ENCODE measurements at regions not wholly inside any gene's neighbourhood (a gene's known extent, or its start where the extent isn't known, plus 50 kb on each side); places are given as distances from the start of the nearest gene placed in this dataset.
A peak's percentile ranks its signal among the peaks of the same experiment; 100 is the strongest.
"Not testable (repeated sequence)": the region's sequence is repeated elsewhere in the genome, so short reads cannot be mapped to it uniquely, and the experiment has no call there.

DNA sequence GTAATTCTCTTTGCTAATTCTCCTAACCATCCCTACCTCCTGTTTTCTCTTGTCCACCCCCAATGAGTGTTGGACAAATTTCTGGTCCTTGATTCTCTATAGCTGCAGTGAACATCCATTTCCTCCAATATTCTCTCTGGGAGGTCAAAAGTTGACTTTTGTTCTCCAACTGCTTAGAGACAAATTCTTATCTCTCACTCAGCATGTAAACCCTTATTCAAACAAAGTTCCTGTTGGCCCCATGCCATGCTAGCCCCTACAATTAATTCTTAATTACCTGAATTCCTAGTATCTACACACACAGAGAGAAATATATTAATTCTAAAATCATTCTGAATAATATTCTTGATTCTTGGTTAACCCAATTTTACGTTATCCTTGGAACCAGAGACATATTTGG lies 472.9 kb upstream of the ACTBL2 start:
- intact Hi-C loops (cut with micrococcal nuclease) = no loop called here
- ATAC-seq = no peak
- no peak for DNase-seq

DNA sequence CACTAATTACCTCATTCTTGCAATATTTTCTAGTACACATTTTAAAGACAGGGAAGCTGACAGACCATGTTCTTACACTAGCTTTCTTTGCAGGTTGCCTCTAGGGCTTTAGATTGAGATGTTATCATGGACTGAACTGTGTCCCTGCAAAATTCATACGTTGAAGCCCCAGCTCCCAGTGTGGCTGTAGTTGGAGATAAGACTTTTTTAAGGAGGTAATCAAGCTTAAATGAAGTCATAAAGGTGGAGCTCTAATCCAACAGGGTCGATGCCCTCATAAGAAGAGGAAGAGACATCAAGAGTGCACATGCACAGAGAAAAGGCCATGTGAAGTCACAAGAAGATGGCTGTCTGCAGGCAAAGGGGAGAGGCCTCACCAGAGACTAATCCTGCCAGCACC lies 471.2 kb upstream of the ACTBL2 start:
- DNase-seq (no peak), ATAC-seq (no peak)
- intact Hi-C loops (cut with micrococcal nuclease) = no loop called here

DNA sequence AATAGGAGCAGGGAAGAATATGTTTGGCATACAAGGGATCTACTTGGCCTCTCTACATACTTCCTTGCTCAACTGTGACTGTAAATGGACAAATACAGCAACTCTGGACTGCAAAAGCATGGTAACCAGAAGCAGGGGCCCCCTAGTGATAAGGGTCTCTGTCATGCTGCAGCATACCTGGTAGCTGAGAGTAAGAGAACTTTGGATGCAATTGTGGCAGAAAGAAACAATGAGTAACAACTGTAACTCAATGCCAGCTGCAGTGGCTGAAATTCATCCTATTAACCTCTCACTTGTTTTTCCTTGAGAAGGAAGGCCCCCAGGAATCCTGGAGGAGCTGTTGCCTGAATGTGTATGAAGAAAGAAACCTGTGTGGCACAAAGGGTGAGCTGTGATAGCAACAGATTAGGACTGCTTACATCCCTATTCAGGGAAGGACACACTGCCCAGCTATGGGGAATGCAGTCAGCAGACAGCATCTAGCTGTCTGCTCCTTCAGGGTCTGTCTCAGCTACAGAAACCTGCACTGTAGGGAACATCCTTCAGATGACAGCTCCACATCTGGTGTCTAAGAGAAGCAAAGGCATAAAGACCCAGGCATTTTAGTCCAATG lies 468.1 kb upstream of the ACTBL2 start:
- intact Hi-C loops (cut with micrococcal nuclease) = no loop called here
- no peak for ATAC-seq
- no peak for DNase-seq

DNA sequence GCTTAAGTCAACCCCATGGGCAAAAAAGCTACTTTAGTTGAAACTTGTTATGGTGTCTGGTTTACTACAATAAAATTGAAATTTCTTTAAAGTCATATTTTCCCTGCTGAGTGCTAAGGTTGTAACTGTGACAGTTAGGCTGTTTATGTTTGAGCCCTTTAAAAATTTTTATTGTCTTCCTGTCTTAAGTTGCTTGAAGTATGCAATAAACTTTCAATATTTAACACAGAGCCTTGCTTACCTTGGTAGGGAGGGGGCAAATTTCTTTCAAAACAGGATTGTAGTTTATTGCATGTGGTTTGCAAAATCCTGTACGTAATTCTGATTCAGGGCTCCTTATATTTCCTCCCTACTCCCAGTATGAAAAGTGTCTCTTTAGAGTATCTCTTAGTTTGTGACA lies 465.5 kb upstream of the ACTBL2 start:
- intact Hi-C loops (cut with micrococcal nuclease) = no loop called here
- DNase-seq (no peak), ATAC-seq (no peak)

DNA sequence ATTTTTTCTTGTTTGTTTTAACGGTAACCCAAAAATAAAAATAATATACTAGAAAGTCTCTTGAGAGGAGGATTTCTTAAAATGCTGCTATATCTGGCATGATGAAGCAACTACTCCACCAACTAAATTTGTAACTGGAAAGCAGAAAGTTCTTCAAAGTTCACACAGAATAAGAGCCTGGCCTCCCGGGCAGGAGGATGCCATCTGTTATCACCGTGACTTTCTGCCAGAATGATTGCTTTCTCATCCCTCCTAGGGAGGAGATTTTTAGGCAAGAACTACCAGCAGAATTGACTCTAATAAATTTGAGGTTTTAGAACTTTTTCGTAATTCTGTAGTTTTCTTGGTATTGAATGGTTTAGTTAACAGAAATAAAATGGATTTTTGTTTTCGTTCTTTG lies 464.6 kb upstream of the ACTBL2 start:
- DNase-seq = no peak
- intact Hi-C loops (cut with micrococcal nuclease) = no loop called here
- no peak for ATAC-seq

DNA sequence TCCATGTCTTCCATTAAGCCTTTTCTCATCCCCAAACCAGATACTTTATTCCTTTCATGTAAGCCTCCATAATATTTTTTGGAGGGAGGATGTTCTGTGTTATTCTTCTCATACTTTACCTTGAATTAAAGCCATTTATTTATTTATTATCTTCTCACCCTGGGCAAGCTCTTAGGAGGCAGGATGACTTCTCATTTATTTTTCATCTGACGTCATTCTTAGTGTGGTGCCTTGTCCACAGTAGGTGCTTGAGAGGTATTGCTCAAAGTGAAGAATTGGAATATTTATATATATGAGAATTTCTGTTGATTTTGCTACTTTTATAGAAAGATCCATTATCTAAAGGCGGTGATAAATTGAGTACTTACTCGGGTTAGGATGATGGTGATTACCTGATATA lies 458.3 kb upstream of the ACTBL2 start:
- intact Hi-C loops (cut with micrococcal nuclease) = no loop called here
- DNase-seq = no peak
- no peak for ATAC-seq

DNA sequence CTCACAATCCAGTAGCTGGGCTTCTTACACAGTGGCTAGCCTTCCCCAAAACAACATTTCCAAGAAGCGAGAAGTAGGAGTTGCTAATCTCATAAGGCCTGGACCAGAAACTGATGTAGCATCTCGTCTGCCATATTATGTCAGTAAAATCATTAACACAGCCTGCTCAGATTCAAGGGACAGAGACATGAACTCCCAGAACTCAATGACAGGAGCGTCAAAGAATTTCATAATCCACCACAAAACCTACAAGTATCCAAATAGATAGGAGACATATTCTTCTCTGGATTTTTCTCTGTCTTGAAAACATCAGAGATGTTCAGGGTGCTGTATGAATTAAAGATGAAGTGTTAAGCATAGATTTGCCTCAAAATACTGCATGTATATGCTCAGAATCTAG lies 457.6 kb upstream of the ACTBL2 start:
- intact Hi-C loops (cut with micrococcal nuclease) = no loop called here
- DNase-seq = no peak
- no peak for ATAC-seq

DNA sequence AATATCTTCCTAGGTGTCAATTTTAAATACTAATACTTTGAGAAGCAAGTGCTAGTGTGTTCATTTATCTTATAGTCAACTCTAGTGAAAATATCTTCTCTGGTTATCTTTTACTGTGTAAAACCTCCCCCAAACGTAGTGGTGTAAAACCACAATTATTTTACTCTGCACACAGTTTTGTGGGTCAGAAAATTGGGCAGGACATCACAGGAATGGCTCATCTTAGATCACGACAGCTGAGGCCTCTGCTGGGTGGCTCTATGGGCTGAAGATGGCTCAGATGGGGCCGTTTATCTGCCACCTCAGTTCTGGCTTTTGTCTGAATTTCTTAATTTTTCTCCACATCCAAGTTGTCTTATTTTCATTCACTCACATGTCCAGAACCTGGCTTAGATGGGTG lies 457.2 kb upstream of the ACTBL2 start:
- intact Hi-C loops (cut with micrococcal nuclease) = no loop called here
- no peak for DNase-seq
- no peak for ATAC-seq

DNA sequence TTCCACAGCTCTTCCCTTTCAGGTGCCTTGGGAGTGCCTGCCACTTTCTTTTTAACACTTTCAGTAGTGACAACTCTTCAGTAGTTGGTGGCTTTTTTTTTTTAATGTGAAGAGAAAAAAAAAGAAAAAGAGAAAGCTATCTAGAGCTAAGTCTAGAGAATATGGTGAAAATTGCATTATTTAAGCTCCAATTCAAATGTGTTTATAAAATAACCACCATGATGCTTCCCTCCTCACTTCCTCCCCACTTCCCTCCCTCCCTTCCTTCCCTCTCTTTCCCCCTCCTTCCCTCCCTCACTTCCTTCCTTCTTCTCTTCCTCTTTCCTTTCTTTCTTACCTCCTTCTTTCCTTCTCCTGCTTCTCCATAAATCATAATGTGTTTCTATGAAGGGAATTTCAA lies 456.7 kb upstream of the ACTBL2 start:
- ATAC-seq (no peak), DNase-seq (no peak)
- intact Hi-C loops (cut with micrococcal nuclease) = no loop called here

DNA sequence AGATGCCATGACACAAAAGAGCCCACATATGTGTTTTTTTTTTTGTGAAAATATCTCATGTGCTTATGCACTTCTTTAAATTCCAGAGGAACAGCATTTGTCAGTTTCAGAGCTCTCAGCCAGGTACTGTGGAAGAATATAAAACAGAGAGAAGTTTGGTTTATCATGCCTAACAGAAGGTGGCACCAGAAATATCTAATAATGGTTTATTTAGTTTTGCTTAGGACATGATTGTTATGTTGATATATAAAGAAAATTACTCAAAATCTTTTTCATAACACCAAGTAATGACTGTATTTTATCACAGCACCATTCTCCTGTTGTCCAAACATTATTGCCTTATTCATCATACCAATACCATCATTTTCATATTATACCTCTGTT lies 455.6 kb upstream of the ACTBL2 start:
- intact Hi-C loops (cut with micrococcal nuclease) = no loop called here
- ATAC-seq (no peak), DNase-seq (no peak)

DNA sequence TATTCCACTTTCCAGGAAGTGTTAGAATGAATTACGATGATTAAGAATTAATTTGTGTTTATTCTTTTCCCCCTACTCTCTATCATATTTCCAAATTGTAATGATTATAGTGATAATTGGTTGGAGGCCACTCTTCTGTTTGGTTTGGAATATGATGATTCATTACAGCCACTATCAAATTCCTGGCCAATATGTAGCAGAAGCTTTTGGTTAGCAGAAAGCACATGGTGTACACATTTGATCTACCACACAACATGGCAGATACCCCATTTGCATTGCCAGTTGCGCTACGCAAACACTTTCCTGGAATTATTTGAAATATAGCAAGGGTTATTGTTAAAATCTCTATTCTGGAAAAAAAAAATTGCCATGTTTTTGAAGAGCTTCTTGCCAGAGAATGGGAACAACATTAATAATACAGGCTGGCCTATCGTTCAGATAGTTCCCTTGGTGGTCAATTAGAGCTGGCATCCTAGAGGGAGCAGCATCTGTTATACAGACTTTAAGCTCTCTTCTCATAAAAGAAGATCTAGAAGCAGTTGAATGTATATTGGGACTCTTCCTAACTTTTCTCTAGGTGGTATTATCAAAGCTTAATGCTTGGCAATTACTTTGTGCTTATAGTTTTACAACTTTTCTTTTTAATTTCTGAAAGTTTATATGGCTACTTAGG lies 455.0 kb upstream of the ACTBL2 start:
- ATAC-seq = no peak
- intact Hi-C loops (cut with micrococcal nuclease) = no loop called here
- DNase-seq = no peak

DNA sequence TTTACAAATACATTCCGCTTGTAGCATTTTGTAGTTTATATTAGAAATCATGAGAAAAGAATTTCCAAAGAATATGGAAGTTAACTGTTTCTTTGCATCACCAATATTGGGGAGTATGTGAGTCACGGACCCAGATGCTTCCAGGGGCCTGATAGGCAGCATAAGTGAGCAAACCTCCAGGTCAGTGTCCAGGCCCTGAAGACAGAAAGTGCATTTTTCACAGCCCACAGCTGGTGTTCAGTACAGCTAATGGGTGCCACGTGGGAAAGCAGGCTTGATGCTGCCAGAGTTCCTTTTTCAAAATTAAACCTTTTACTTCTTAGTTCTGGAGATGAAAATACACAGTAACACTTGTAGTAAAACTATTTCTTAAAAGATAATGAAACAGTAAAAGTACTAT lies 454.4 kb upstream of the ACTBL2 start:
- intact Hi-C loops (cut with micrococcal nuclease) = no loop called here
- DNase-seq (no peak), ATAC-seq (peak; percentile 29)

DNA sequence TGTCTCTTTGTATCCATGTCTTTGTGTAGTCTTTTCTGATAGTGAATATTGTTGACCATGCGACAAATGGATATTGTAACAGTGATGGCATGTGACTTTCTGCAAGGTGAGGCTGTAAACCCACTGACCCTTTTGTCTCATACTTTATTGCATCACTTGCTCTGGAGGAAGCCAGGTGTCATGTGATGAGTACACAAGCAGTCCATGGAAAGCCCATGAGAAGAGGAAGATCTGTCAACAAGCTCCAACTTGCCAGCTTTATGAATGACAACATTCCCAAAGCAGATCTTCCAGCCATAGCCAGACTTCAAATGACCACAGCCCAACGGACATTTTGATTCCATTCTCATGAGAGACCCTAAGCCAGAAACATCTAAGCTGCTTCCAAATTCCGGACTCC lies 450.1 kb upstream of the ACTBL2 start:
- intact Hi-C loops (cut with micrococcal nuclease) = no loop called here
- DNase-seq = no peak
- ATAC-seq = no peak

DNA sequence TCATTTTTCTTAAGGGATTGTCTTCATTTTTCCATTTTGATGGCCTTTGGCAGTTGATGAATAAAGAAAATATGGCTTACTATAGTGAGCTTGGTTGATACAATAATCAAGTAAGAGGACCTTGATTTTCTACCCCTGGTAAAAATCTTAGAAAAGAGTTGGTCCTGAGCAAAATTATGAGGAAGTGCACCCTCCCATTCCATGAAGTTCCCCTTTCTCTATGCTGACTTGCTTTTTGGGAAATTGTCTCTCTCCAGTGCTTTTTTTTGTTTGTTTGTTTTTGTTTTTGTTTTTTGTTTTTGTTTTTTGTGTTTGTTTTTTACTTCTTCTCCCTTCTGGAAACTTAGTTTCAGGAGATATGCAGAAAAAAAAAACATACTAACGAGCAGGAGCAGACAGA lies 449.2 kb upstream of the ACTBL2 start:
- DNase-seq = no peak
- no peak for ATAC-seq
- intact Hi-C loops (cut with micrococcal nuclease) = no loop called here

DNA sequence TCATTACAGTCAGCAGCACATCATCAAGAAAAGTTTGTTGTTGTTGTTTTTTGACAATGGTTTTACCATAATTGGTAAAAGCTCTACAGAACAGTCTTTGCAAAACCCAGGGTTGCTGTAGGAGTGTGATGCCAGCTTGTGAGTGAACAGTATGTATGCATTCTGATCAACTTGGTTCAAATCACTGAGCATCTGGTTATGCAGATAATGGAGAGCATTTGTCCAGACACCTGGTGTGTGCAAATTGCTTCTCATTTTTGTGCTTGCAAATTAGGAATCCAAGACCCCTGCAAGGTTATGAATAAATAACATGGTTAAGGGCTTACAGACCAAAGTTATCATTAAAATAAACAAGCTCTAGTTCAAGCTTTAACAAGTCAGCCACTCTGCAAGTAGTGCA lies 448.7 kb upstream of the ACTBL2 start:
- intact Hi-C loops (cut with micrococcal nuclease) = no loop called here
- no peak for DNase-seq

DNA sequence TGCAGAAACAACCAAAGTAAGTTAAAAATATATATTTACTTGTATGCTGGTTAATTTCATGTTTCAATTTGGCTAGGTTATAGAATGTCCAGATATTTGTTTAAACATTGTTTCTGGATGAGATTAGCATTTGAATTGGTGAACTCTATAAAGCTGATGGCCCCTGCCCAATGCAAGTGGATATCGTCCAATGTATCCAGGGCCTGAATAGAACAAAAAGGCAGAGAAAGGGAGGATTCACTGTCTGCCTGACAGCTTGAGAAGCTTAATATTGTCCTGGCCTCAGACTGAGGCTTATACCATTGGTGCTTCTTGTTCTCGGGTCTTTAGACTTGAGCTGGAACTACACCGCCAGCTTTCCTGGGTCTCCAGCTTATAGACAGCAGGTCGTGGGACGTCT lies 446.7 kb upstream of the ACTBL2 start:
- DNase-seq = no peak
- no peak for ATAC-seq
- intact Hi-C loops (cut with micrococcal nuclease) = no loop called here

More for the DNA sequence above, 448.7 kb upstream of the ACTBL2 start:
- ATAC-seq = no peak

DNA sequence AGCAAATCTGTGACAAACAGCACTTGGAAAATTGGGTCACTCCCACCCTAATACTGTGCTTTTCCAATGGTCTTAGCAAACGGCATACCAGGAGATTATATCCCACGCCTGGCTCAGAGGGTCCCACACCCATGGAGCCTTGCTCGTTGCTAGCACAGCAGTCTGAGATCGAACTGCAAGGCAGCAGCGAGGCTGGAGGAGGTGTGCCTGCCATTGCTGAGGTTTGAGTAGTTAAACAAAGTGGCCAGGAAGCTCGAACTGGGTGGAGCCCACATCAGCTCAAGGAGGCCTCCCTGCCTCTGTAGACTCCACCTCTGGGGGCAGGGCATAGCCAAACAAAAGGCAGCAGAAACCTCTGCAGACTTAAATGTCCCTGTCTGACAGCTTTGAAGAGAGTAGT lies 440.5 kb upstream of the ACTBL2 start:
- ATAC-seq; intact Hi-C loops (cut with micrococcal nuclease); DNase-seq: not testable (repeated sequence)

DNA sequence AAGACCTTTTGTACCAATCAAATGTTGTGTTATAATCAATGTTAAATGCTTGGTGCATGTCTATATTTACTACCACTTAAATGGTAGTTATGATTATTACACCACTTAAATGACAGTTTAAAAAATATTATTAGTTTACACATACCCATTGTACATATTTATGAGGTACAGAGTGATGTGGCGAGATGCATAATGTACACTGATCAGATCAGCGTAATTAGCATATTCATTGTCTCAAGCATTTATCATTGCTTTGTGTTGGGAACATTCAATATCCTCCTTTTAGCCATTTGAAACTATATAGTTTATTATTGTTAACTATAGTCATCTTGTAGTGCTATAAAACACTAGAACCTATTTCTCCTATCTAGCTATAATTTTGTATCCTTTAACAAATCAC lies 434.4 kb upstream of the ACTBL2 start:
- ATAC-seq = no peak
- intact Hi-C loops (cut with micrococcal nuclease) = no loop called here
- DNase-seq = no peak

DNA sequence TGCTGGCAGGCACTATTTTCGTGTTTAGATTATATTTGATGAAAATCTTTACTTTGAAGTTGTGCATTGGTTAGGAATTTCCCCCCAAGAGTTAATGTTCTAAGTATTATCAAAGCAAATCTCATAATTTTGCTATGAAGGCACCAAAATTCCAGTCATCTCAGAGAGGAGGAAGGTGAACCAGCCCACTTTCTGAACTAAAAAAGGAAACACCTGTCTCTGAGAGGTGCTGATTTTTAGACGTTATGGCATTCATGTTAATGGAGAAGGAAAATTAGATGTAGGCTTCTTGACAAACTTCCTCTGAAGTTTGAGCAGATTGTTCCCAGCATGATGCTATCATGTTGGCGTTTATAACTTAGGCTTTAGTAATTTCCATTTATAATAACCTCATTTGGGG lies 432.9 kb upstream of the ACTBL2 start:
- intact Hi-C loops (cut with micrococcal nuclease) = no loop called here
- DNase-seq (no peak), ATAC-seq (no peak)

DNA sequence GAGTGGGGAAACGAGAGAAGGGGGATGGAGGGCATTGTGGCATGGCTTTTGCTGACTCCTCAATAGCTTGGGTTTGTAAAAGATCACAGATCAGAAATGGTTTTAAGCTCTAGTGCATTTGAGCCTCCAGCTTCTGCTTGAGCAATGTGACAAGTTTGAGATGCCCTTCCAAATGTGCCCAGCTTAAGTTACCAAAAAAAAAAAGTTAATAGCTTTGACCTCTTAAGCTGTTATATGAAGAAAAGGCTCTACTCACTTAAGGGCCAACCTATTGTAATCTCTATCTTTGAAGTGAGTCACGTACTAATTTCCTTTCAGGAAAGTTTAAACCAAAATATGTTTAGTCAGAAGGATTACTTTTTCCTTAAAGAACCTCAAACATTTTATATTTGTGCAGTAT lies 428.8 kb upstream of the ACTBL2 start:
- DNase-seq (no peak), ATAC-seq (no peak)
- intact Hi-C loops (cut with micrococcal nuclease) = no loop called here

DNA sequence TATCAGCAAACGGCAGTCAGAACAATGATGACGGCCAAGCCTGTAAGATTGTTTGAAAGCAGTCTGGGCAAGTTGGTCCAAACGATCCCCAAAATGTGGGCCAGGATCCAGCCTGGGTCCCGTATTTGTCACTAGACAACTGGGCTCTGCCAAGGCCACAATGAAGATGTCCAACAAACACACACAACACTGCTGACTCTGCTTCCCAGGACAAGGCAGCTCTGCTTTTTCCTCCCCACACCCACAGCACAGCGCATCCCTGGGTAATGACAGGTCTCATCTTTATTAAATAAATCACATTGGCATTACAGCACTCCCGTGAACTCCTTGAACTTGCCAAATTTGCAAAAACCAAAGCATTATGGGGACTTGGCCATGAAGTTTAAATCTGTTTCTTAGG lies 424.1 kb upstream of the ACTBL2 start:
- DNase-seq (peak; percentile 38), ATAC-seq (no peak)
- intact Hi-C loops (cut with micrococcal nuclease) = no loop called here

DNA sequence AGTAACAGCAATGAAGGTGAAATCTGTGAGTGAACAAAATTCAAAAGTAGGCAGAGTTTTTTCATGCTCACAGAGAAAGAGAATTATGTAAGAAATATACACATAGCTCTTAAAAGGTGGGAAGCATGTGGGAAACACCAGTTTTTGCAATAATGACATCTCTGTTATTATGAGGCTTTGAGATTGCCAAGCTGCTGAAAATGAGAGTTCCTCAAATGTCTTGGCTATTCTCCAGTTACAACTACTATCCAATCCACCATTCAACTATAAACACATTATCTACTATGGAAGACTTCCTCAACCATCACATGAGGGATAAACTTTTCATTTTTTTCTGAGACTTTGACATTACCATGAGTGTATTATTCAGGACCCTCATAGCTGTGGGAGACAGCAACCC lies 420.8 kb upstream of the ACTBL2 start:
- intact Hi-C loops (cut with micrococcal nuclease) = no loop called here
- no peak for ATAC-seq
- no peak for DNase-seq

All from left ventricle myocardium superior (tissue), 1 donor.